Stimulated activated CD8-positive, alpha-beta memory T cell treated with anti-CD3 and anti-CD28 coated beads, Interleukin-12 subunit alpha, Interleukin-12 subunit beta, amount 100 ng/mL, for 1 hour (primary cell): ENCODE measurements at regions not wholly inside any gene's neighbourhood (a gene's known extent, or its start where the extent isn't known, plus 50 kb on each side); places are given as distances from the start of the nearest gene placed in this dataset.

Source experiments
- DNase-seq: peaks from one replicate; pipeline ENCODE4 v3.0.0-alpha.2; 2020; ENCODE audit warnings: low read depth

- DNase-seq, result no peak
These were observed 120.8 kb upstream of the CCDC196 start for GRCh38 chr14:66365388-66365787.

GRCh38 chr14:66369157-66369697 lies 116.9 kb upstream of the CCDC196 start:
- no peak for DNase-seq

GRCh38 chr14:66371776-66372175 lies 114.4 kb upstream of the CCDC196 start:
- no peak for DNase-seq

- no peak for DNase-seq
These were observed 110.9 kb upstream of the CCDC196 start for GRCh38 chr14:66375046-66375964.

GRCh38 chr14:66377574-66377973 lies 108.6 kb upstream of the CCDC196 start:
- DNase-seq, result no peak

- no peak for DNase-seq
These were observed 107.3 kb upstream of the CCDC196 start for GRCh38 chr14:66378712-66379505.

- no peak for DNase-seq
These were observed 106.0 kb upstream of the CCDC196 start for GRCh38 chr14:66380143-66380542.

- no peak for DNase-seq
These were observed 104.4 kb upstream of the CCDC196 start for GRCh38 chr14:66381755-66382154.

GRCh38 chr14:66383257-66383656 lies 102.9 kb upstream of the CCDC196 start:
- no peak for DNase-seq

- no peak for DNase-seq
These were observed 102.4 kb upstream of the CCDC196 start for GRCh38 chr14:66383771-66384170.

- no peak for DNase-seq
These were observed 97.7 kb upstream of the CCDC196 start for GRCh38 chr14:66388516-66388915.

GRCh38 chr14:66389481-66389880 lies 96.7 kb upstream of the CCDC196 start:
- DNase-seq, result no peak

GRCh38 chr14:66395300-66395699 lies 90.9 kb upstream of the CCDC196 start:
- no peak for DNase-seq

- DNase-seq, result no peak
These were observed 90.0 kb upstream of the CCDC196 start for GRCh38 chr14:66396164-66396563.

- no peak for DNase-seq
These were observed 87.7 kb upstream of the CCDC196 start for GRCh38 chr14:66398437-66398836.

GRCh38 chr14:66401449-66402095 lies 84.6 kb upstream of the CCDC196 start:
- DNase-seq, result no peak

- no peak for DNase-seq
These were observed 83.0 kb upstream of the CCDC196 start for GRCh38 chr14:66403183-66403582.

GRCh38 chr14:66404051-66404545 lies 82.1 kb upstream of the CCDC196 start:
- DNase-seq, result no peak

GRCh38 chr14:66405158-66405557 lies 81.0 kb upstream of the CCDC196 start:
- DNase-seq, result no peak

GRCh38 chr14:66413901-66414300 lies 72.3 kb upstream of the CCDC196 start:
- no peak for DNase-seq

- DNase-seq, result no peak
These were observed 71.7 kb upstream of the CCDC196 start for GRCh38 chr14:66414511-66414910.
